HG02571 (cell line): ENCODE measurements at regions not wholly inside any gene's neighbourhood (a gene's known extent, or its start where the extent isn't known, plus 50 kb on each side); places are given as distances from the start of the nearest gene placed in this dataset.
"Not testable (repeated sequence)": the region's sequence is repeated elsewhere in the genome, so short reads cannot be mapped to it uniquely, and the experiment has no call there.

ENCODE experiments used
- ATAC-seq: cut with Tn5 transposase; IDR thresholded peaks from one replicate; pipeline ENCODE4 v1.9.1; 2021; ENCODE audit warnings: mild to moderate bottlenecking, moderate library complexity; ENCODE audit not compliant: unreplicated experiment

DNA sequence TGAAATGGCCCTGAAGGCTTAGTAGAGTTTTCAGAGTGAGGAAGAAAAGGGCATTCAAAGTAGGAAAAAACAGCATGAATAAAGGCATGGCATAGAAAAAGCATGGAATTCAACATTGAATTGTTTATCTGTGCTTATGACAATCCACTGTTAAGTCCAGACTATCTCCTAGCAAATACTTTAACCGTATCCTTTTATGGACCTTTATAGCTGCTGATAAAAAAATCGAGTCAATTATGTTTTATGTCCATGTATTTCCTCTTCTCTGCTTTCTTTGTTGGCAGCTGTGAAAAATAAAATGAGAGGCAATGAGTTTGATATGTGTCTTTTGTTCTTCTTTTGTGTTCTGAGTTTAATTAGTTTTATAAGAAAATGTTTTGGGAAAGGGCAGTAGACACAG, 70.4 kb downstream of the TDRD15 start:
- no peak for ATAC-seq

- no peak for ATAC-seq
Observed at GRCh38 chr2:21194858-21195271, 71.1 kb downstream of the TDRD15 start.

- no peak for ATAC-seq
Observed at GRCh38 chr2:21195326-21195725, 71.6 kb downstream of the TDRD15 start.

DNA sequence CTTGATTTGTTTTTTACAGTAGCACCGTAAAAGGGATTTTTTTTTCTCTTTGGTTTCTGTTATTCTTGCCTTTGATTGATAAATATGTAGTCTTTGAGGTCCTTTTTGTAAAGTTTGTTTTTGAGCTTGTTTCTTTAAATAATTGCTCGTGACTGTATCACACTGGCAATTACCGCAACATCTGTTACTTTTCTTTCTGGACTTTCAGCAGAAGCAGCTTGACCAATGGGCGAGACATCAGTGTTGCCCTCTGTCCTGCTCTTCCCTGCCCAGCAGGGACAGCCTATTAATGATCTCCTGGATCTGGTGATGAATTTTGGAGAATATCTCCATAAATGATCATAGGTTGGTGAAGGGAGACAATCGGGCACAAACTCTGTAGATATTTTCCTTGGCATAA, 74.9 kb downstream of the TDRD15 start:
- no peak for ATAC-seq

GRCh38 chr2:21203976-21204375, 80.2 kb downstream of the TDRD15 start:
- no peak for ATAC-seq

DNA sequence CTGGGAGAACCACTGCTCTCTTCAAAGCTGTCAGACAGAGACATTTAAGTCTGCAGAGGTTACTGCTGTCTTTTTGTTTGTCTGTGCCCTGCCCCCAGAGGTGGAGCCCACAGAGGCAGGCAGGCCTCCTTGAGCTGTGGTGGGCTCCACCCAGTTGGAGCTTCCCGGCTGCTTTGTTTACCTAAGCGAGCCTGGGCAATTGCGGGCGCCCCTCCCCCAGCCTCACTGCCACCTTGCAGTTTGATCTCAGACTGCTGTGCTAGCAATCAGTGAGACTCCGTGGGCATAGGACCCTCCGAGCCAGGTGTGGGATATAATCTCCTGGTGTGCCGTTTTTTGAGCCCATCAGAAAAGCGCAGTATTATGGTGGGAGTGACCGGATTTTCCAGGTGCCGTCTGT, 90.3 kb downstream of the TDRD15 start:
- ATAC-seq: not testable (repeated sequence)

DNA sequence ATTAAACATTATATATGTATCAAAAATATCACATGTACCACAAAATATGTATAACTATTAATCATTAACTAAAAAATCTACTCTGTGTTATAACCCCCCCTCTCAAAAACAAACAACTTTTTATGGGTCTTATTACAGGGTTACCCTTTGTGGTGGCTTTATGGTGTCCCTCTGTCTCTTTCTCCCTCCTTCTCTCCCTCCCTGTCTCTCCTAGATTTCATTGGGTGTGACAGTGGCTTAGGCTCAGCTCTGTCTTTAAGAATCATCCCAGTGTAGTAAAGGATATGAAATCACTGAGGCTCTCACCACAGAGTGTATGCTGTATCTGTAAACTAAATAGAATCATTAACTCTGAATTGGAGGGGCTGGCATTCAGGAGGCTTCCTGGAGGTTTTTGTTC, 93.7 kb downstream of the TDRD15 start:
- ATAC-seq: no peak

DNA sequence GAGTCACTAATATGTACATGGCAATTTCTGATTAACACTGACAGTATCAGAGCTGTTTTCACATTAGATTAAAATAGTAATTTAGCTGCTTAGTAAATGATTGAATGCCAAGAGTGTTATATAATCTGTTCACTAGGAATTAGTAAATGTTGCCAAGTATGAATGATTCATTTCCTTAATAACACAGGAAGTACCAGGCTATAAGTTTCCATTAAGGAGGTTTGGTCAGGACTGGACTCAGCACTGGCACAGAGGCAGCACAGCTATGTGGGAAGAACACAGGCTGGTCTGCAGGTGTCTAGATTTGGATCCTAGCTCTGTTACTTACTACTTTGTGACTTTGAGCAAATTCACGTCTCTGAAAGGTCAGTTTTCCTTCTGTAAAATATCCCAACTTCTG, 97.2 kb downstream of the TDRD15 start:
- no peak for ATAC-seq

GRCh38 chr2:21223618-21224017, 99.8 kb downstream of the TDRD15 start:
- no peak for ATAC-seq

DNA sequence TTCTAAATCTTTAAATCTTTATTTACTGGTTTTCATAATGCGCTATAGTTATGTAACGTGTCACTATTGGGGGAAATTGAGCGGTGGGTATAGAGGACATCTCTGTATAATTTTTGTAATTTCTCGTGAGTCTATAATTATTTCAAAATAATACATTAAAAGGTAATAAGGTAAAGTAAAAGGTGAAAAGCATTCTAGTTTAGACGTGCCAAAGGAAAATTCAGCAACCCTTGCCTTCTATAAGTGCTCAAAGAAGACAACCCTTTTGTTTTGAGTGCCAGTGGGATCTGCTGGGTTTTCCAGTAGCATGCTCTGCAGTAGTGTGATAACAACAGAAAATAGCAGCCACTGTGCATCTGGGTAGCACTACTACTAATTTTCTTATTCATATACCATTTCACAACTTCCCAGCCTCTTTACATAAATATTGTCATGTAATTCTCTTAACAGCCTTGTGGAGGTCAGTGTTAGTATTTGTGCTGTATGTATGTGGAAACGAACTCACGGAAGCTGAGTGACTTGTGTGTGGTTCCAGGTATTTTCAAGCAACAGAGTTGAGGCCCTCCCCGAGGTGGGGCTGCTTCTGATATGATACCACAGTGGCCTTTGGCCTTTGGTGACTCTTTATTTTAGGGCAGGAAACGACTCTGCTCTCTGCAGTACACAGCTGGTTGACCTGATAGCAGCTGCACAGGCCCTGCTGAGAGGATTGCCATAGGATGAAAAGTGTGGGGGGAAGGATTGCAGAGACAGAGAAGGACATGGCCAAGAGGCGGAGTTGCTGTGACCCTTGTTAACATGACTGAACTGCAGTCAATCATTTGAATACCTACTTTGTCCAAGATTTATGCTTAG, 104.5 kb downstream of the TDRD15 start:
- ATAC-seq: no peak

DNA sequence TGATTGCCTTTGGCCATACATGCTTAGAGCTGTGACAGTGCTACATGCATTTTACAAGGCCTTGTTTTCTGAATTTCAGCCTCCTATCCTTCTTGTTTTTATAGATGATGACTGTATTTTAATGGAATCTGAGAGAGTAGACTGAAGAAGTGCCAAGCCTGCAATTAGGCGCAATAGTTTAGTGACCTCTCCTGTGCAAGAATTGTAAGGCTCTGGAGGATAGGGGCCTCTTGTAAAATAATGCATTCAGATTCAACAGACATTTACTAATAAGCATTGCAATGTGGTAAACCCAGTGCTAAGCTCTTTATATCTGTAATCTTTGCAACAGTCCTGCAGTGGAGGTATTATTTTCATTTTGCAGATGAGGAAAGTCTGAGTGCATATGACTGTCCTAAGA, 105.5 kb downstream of the TDRD15 start:
- ATAC-seq: no peak

GRCh38 chr2:21230140-21230539, 106.4 kb downstream of the TDRD15 start:
- ATAC-seq: no peak

- ATAC-seq: no peak
Observed at GRCh38 chr2:21231985-21232384, 108.2 kb downstream of the TDRD15 start.

- no peak for ATAC-seq
Observed at GRCh38 chr2:21233194-21233593, 109.4 kb downstream of the TDRD15 start.

DNA sequence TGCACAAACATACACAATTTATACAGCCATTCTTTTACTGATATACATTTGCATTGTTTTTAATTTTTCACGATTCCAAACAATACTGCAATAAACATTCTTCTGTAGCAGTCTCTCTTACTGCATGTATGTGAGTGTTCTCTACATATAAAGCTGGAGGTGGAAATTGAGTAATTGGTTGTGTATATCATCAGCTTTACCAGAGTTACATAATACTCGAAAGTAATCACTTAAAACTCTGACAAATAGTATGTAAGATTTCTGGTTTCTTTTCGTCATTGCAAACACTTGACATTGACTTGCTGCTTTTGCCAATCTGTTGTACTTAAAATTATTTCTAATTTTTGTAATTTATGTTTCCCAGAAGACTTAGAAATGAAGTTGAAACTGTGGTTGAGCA, 110.2 kb downstream of the TDRD15 start:
- ATAC-seq: no peak

DNA sequence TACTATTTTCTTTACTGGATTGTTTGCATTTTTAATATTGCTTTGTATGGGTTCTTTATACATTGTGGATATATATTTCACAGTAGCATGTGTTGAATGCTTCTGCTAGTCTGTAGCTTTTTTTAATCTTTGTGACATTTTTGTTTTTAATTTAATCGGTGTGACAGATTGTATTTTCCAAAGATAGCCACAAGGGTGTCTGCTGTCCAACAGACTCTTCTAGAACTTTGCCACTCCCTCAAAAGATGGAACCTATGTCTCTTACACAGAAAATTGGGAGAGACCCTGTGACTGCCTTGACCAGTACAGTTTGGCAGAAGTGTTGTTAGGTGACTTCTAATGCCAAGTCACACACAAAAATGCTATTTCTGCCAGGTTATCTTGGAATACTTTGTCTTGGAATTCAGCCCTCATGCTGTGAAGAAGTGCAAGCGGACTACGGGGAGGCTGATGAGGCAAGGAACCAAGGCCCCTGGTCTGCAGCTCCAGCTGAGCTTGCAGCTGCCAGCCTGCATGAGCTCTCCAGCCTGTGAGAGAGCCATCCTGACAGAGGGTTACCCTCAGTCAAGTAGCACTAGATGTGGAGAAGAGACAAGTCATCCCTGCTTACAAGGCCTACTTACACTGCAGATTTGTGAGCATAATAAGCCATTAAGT, 110.8 kb downstream of the TDRD15 start:
- ATAC-seq: no peak

DNA sequence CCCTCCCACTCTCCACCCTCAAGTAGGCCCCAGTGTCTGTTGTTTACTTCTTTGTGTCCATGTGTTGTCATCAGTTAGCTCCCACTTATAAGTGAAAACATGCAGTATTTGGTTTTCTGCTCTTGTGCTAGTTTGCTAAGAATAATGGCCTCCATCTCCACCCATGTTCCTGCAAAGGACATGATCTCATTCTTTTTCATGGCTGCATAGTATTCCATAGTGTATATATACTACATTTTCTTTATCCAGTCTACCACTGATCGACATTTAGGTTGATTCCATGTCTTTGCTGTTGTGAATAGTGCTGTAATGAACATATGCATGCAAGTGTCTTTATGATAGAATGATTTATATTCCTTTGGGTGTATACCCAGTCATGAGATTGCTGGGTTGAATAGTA, 116.0 kb downstream of the TDRD15 start:
- not testable (repeated sequence) for ATAC-seq

DNA sequence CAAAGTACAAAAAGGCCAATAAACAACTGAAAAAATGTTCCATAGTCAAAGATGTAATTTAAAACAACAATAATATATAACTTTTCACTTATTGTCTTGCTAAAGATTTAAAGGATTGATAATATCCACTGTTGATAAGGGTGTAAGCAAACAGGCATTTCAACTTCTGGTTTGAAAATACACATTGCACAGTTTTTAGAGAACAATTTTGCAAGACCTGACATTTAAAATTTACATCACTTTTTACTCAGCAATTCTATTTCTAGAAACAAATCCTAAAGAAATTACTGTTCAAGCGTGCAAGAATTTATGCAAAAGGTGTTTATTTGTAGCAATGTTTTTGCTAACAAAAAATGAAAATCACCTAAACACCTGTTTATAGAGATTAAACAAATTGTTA, 120.4 kb downstream of the TDRD15 start:
- ATAC-seq: no peak

DNA sequence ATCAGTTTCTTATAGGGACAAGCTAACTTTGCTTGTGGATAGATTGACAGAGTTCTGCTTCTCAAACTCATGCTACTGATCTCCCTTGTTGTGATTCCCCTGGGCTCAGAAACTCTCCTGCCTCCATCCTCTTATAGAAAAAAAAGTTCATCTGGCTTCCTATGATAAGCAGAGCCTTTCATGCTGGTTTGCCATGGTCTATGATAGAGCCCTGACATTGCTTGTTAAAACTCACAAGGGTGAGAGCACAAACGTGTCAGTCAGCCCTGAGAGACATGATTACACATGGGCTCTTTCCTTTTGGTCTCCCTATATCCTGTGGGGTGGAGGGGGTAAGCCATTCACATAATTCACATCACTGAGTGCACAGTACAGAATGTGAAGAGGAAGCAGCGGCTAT, 121.8 kb downstream of the TDRD15 start:
- no peak for ATAC-seq

DNA sequence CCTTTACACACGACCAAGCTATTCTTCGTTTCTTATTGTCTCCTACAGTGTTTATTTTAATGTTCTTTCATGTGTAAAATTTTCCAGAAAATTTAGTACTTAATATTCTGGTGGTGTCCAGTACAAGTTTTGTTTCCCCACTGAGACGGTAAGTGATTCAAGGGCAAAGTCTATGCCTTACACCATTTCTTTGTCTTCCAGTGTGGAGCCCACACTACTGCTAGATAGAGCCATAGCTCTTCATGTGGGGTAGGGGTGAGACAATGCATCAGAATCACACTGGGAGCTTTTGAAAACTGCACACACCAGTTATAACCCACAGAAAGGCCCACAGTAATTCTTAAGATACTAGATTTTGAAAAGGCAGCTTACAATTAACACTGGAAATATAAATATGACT, 125.6 kb downstream of the TDRD15 start:
- no peak for ATAC-seq

GRCh38 chr2:21250673-21251072, 126.9 kb downstream of the TDRD15 start:
- ATAC-seq: no peak

GRCh38 chr2:21251216-21251980, 127.6 kb downstream of the TDRD15 start:
- no peak for ATAC-seq
